HG03432 (cell line): ENCODE measurements at regions not wholly inside any gene's neighbourhood (a gene's known extent, or its start where the extent isn't known, plus 50 kb on each side); places are given as distances from the start of the nearest gene placed in this dataset.
"Not testable (repeated sequence)": the region's sequence is repeated elsewhere in the genome, so short reads cannot be mapped to it uniquely, and the experiment has no call there.

Experiments
- ATAC-seq: cut with Tn5 transposase; IDR thresholded peaks from one replicate; pipeline ENCODE4 v1.9.1; 2021; ENCODE audit warnings: mild to moderate bottlenecking, moderate library complexity; ENCODE audit not compliant: unreplicated experiment

DNA sequence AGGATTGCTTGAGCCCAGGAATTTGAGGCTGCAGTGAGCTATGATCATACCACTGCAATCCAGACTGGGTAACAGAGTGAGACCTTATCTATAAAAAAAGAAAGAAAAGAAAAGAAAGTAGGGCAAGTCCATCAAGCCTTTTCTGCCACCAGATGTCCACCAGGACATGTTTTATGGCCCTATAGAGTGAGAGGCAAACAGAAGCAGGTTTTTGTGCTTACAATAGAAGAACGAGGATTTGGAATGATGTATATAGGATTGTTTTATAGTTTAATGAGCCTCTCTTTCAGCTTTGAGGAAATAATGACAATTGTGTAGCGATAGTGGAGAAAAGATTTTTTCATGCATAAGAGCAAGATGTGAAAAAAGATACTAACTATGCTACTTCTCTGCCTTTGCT lies 480.5 kb downstream of the KLF12 start:
- no peak for ATAC-seq

DNA sequence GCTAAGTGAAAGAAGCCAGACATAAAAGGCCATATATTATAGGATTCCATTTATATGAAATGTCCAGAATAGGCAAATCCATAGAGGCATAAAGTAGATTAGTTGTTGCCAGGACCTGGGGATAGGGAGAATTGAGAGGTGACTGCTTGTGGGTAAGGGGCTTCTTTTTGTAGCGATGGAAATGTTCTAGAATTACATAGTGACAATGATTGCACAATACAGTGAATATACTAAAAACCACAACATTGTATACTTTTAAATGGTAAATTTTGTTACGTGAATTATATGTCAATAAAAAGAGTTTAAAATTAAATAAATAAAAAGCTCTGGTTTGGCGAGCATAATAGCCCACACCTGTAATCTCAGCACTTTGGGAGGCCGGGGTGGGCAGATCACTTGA lies 486.8 kb downstream of the KLF12 start:
- ATAC-seq, result no peak

DNA sequence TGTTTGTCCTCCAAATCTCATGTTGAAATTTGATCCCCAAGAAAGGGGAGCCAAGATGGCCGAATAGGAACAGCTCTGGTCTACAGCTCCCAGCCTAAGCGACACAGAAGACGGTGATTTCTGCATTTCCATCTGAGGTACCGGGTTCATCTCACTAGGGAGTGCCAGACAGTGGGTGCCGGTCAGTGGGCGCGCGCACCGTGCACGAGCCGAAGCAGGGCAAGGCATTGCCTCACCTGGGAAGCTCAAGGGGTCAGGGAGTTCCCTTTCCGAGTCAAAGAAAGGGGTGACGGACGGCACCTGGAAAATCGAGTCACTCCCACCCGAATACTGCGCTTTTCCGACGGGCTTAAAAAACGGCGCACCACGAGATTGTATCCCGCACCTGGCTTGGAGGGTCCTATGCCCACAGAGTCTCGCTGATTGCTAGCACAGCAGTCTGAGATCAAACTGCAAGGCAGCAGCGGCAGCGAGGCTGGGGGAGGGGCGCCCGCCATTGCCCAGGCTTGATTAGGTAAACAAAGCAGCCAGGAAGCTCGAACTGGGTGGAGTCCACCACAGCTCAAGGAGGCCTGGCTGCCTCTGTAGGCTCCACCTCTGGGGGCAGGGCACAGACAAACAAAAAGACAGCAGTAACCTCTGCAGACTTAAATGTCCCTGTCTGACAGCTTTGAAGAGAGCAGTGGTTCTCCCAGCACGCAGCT lies 493.6 kb downstream of the KLF12 start:
- ATAC-seq, result not testable (repeated sequence)

DNA sequence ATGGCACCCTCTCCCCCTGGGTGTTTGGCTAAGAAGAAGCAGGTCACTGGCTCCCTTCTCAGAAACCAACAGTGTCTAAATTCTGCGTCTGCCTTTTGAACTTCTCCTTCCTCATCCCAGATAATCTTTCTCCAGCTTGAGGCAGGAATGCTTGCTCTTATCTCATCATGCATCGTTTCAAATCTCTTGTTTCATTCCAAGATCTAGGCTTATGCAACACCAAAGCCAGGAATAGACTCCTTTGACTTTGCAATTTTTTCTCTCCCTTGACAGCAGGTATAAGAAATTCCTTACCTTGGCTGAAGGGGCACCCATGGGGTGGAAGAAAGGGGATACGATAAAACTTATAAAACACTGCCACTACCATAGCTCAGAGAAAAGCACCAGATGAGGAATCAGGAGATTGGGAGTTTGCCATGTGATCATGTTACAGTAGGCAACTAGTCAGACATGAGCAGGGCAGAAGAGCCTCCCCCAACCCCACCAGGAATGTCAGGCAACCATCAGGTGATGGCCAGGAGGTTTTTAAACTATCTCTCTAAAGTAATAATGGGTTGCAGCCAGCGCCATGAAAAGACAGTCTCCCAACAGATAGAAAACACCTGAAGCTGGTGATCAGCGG lies 498.9 kb downstream of the KLF12 start:
- no peak for ATAC-seq

DNA sequence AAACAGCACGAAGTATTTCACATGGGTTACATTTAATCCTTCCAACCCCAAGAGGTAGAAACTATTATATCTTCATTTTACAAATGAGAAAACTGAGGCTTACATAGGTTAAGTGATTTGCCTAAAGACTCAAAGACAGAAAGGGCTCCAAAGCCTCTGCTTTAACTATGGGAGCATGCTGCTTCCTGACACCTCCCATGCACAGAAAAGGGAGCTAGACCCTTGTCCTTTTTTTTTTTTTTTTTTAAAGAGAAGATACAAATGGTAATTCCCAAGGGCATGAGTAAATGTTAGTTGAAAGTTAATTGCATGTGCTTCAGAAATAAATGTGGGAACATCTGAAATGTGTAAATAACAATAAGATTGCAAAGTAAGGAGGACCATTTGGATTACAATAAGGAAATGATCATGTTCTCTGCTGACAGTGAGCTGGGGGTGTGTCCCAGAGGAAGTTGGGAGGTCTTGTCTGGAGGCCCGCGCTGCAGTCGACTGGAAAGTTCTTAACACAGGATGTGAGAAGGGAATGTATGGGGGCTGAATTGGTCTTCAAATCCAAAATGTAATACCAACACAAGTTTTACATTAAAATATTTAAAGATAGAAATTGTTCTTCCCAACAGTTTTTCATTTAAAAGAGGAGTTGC lies 500.3 kb downstream of the KLF12 start:
- ATAC-seq, result no peak

DNA sequence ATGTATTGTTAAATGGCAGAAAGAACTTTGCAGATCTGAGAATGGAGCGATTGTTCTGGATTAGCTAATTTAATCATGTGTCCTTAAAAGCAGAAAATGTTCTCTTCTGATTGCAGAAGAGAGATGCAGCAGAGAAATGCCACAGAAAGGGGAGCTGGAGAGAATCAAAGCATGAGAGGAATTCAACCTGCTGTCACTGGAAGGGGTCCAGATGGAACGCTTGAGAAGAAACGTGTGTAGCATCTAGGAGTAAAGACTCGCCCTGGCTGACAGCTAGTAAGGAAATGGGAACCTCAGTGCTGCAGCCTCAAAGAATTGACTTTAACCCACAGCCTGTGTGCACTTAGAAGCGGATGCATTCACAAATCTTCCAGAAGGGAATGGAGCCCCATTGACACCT lies 502.8 kb downstream of the KLF12 start:
- no peak for ATAC-seq

DNA sequence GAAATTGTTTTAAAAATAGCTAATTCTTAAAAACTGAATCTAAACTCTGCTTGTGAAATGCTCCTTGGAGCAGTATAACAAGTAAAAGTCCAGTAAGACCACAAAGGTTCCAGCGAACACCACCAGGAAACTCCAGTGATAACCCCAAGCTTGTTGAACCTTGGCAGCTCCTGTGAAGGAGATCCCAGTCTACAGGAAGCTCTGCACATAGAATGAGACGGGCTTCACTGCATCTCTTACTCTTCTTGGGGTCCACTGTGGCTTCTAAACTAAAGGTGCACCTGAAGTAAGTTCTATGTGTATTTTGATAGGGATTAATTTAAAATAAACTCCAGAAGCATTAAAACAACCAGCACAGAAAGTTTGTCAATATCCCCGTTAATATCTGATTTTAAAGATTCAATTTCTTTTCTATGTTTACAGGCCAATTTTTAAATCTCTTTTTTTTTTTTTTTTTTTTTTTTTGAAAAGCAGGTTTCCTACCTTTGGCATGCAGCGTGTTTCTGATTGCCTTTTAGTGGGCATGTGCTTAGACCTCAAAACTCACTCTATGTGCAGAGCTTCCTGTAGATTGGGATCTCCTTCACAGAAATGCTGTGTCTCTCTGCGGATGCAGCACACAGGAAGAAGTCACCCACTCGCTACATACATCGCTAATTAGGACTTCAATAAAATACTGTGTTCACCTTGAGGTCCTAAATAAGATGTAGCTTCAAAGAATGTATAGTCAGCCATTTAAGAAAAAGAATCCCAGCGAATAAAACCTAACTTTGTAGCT lies 508.5 kb downstream of the KLF12 start:
- ATAC-seq, result no peak

DNA sequence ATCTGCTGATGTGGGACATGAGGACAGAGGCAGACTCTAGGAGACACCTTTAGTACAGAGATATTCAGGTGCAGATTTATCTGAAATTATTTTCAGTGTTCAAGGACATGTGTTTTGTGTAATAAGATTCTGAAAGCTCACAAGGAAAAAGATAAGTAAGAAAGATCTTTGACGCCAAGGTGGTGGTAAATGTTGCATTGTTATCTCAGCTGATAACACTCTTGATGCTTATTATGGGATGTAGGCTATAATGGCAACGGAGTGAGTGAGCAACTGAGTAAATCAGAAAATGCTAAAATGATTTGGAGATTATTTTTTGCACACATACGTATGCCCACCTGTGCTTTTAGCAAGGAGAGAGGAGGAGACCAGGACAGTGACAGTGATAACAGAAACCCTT lies 510.9 kb downstream of the KLF12 start:
- ATAC-seq, result no peak

DNA sequence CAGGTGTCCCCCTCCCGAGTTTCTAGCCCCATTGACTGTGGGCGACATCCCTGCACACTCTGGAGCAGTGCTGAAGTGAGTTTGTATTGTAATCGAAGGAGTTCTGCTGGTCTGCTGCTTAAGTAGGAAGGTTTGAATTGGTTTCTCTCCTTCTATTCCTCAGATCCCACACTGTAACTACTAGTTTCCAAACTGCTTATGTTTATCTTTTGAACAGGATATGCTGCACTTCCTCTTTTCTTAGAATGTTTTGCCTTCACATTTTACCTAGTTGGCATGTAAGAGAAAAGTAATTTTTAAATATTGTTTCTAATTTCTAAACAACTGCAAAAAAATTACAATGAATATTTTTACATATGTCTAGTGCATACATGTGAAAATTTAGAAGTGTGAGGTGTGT lies 511.8 kb downstream of the KLF12 start:
- no peak for ATAC-seq

DNA sequence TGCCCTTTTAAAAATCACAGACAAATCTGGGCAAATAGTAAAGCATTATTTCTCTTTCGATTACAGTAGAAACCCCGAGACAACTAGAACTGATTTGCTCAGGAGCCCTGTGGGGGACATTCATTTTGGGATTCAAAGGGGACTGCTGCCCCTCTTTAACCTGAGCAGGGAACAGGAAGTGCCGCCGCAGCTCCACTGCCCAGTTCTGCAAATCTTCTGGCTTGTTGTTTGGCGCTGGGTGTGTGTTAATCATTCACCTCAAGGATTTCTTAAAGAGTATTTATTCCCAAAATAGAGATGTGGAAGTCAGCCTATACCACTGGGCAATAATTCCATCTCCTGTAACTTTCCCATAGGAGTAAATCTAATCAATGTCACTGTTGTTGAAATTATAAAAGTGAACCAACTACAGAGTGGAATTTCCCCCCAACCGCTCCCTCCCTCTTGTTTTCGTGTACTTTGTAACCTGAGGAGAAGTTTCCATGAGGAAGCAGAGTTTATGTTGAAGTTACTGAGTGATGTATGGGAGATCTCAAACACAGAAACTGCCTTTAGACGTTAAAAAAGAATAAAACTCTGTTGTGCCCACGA lies 515.8 kb downstream of the KLF12 start:
- ATAC-seq, result no peak

DNA sequence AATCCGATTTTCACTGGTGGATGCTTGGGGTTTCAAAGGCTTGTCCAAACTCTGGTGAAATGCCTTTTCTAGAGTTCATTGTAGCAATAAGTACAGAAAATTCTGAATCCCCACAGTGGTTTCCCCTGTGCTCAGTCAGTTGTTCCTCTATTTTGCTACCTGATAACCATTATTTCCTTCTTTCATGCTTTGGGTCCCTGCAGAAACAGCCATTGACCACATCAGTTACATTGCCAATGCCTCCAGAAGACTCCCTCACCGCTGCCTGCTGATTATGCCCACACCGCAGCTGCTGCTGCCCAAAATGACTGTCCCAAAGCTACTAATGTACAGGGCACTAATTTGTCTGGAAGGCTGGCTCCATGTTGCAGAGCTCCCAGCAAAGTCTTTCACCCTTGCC lies 517.3 kb downstream of the KLF12 start:
- no peak for ATAC-seq

DNA sequence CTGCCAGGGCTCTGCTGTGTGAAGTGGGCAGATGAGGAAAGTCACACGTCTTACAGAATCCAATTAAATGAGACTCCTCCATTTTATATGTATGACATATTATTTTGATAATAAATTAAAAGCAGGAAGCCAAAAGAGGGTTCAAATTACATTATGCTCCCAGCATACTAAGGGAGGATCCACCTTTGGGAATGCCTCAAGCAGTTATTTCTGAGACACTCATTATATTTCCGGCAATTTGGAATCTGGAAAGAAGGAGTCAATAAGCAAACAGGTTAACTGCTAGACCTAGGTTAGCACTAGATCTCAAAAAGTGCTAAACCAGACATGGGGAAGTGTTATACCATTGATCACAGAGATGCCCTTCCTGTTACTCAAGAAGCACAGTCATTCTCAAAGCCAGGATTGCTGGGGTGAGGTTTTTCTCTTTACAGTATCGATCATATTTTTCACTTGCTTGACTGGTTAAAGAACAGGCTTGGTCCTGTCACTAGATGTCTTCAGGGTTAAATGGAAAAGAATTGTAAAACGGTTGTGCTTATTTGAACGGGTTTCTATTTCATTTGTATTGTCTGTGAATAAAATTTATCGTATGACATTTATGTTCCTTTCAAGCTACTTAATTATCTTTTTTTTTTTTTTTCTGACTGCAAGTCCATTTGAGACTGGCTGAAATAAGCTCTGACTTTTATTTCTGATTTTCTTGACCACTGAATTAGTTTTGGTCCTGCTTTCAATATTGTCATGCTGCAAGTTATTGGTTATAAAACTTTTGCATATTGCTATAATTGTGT lies 523.2 kb downstream of the KLF12 start:
- ATAC-seq, result no peak

DNA sequence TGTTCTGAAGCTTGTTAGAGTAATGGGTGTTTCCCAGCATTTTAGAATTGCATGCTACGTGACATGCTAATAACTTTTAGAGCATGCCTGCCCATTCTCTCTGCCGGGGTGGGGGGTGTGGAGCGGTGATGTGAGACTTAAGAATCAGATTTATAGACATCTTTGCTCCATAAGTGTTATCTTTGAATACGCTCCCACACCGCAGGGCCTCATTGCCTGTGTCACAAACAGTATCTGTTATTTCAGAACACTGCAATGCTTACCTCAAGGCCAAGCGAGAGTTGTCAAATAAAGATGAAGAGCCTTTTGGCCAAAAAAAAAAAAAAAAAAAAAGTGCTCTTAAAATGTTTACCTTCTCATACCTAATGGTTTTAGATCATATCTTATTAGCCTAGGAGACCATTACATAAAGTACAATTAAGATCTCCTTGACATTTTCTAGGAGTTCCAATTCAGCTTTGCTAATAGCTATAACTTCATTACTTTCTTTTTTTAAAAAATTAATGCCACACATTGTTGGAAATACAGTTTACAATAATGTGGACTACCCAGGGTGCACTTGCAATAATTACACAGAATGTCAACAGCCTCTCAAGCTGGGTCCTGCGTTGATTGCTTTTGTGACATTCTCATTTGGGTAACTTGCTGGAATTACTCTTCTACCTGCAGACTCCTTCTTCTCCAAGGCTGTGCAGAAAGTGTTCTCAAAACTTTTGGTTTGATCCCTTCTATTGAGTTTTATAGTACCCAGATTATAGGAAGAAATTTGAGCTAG lies 525.3 kb downstream of the KLF12 start:
- ATAC-seq, result no peak

DNA sequence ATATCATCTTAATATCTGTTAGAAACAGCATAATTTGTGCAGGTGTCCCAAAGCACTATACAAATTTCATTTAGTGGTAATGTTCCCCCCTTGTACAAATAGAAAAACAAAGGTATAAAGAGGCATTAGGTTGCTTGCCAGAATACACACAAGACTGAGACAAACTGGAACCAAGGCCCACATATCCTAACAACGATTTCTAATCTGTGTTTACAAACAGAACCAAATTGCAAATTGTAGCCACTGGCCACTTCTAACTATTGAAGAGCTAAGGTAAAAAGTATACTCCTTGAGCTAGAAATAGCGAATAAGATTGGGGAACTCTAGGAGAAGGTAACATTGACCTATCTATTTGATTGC lies 526.1 kb downstream of the KLF12 start:
- no peak for ATAC-seq

DNA sequence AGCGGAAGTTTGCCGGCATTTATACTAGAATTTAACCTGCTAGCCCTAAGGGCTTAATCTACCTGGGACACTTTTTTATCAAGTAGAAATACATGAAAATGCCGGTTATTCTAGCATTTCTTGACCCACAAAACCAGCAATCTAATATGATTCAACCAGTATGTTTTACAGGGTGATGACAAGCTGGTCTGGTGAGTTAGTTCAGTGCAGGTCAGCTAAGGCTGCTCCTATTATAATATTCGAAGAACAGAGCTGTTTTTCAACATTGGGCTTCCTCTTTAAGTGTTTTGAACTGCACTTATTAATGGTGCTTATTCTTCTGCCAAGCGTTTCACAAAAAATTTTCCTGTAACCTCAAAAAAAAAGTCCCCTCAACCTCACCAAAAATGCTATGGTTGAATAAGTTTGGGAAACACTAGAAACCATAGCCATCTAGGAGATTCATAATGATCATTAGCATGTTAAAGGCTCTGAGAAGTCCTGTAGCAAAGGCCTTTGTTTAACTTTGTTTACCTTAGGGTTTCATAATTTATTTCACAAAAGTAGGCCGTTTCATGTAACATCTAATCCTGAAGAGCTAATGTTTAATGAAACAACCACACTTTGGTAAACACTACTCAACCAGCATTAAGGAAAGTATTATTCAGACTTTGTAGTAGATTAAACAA lies 526.6 kb downstream of the KLF12 start:
- ATAC-seq, result no peak

DNA sequence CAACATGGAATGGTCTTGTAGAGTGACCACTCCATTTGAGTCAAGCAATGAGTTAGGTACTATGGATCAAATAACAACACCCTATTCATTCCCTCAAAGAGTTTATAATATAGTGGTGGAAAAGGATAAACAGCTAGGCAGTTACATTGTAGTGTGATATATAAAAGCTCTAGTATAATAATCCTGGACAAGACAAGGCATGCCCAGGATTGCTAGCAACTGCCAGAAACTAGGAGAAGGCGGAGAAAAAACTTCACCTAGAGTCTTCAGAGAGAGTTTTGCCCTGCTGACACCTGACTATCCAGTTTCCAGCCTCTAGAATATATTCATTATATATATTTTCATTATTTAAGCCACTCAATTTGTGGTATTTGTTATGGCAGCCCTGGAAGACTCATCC lies 530.6 kb downstream of the KLF12 start:
- ATAC-seq, result no peak

DNA sequence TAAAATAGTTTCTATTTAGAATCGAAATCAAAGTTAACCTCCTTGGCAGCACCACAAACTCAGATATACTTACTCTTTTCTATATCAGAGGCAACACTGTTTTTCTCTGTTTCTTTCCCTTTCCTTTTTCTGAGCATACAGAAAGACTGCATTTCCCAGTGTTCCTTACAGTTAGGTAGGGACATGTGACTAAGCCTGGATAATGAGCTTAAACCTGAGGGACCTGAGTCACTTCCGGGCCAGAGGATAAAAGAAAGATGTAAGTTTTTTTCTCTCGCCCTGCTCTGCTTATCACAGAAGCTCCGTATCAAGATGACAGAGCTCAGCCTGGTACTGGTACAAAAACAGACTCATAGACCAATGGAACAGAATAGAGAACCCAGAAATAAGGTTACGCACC lies 531.9 kb downstream of the KLF12 start:
- no peak for ATAC-seq

DNA sequence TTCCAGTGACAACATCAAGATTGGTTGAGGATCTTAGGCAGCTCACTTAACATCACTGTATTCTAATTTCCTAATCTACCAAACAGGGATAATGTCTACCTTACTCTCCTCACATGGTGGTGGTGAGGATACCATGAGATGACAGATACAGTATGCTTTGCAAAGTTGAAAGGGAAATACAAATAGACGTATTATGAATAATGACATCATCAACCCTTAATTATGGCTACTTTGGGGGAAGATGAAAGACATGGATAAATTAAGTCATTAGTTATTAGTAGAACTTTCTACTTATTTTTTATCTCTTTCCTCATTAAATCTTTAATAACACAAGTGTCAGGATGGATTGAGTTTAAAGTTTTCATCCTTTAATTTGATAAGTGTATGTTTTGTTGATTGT lies 532.5 kb downstream of the KLF12 start:
- ATAC-seq, result no peak
